ENCODE measurements at regions not wholly inside any gene's neighbourhood (a gene's known extent, or its start where the extent isn't known, plus 50 kb on each side); places are given as distances from the start of the nearest gene placed in this dataset.

GRCh38 chr7:135731-136645 is 56.4 kb upstream of the FAM20C start:
- DNase-seq (ENCODE audit: low read depth) = no peak

- no peak for DNase-seq (ENCODE audit: low read depth)
These were observed 55.1 kb upstream of the FAM20C start for GRCh38 chr7:137094-137891.

DNA sequence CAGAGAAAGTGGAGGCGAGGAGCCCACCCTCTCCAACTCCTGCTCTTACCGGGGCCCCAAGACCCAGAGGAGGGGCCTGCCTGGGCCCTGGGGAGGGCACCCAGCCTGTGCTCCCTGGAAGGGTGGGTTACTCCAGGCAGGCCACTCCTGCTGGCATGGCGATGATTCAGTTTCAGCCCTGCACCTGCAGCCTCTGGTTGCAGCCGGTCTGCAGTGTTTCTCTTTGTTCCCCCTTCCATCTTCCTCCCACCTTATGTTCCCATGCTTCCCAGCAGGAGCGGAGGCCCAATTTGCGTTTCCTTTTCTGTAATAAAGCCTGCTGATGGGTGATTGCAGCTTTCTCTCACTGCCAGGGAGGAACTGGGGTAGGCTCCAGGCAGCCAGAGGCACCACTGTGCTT is 53.2 kb upstream of the FAM20C start:
- DNase-seq (ENCODE audit: low read depth) = no peak

- no peak for DNase-seq (ENCODE audit: low read depth)
These were observed 52.7 kb upstream of the FAM20C start for GRCh38 chr7:139561-140243.

- DNase-seq (ENCODE audit: low read depth) = no peak
These were observed 51.4 kb upstream of the FAM20C start for GRCh38 chr7:140996-141395.

DNA sequence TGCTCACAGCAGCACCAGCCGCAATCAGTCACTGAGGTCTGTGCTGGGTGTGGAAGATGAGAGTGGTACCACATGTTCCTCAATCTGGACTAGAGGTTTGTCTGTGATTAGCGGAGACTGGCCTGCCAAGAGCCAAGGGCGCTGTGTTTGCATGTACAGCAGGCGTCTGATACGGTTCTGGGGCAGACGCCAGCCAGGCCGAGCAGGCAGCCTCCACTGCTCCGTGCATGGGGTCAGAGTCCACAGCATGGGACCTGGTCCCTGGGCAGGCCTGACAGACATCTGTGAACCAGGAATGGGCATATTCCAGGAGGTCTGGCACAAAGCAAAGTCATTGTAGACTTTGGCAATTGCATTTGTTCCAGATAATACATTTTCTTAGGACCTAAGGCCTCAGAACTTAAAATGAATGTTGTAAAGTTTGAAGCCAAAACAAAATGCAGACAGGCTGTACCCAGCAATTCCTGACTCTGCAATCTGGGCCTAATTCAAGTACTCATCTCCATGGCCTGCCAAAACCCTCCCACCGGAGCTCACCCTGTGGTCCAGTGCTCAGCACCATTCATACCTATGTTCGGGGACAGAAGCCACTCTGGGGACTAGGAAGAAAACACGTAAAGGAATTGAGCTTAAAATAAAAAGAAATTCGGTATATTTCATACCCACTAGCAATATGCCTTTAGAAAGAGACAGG is 50.0 kb upstream of the FAM20C start:
- DNase-seq (ENCODE audit: low read depth) = no peak
